ENCODE measurements at regions not wholly inside any gene's neighbourhood (a gene's known extent, or its start where the extent isn't known, plus 50 kb on each side); places are given as distances from the start of the nearest gene placed in this dataset.

- TF ChIP-seq ZNF462 (CRISPR knock-in tag; IDR thresholded peaks at IDR 0.05): no peak
Measured at GRCh38 chr22:49508561-49508960, 319.1 kb downstream of the BRD1 start (continued).

- Mint-ChIP-seq H3K36me3 (ENCODE audit: low read depth) (peaks cover 9% of the 10 kb centered on the region), H3K4me1 (peaks cover 12% of the 10 kb centered on the region), H3K9me3 (peaks cover 11% of the 10 kb centered on the region), H3K4me3 (no peak overlapping the region), H3K27me3 (ENCODE audit: insufficient read depth, low read depth, poor library complexity) (peaks cover 2% of the 10 kb centered on the region), H3K27ac (no peak overlapping the region)
- no peak overlapping the region for H3K27ac ChIP-seq (ENCODE audit: low read depth)
- H3K4me3 ChIP-seq: no peak overlapping the region
- no peak for ATAC-seq
- H3K27me3 ChIP-seq (ENCODE audit: insufficient read depth): no peaks in the 10 kb centered on the region
- H3K4me1 ChIP-seq (ENCODE audit: insufficient read depth): no peaks in the 10 kb centered on the region
- no peaks in the 10 kb centered on the region for H3F3A ChIP-seq (replicated peaks; ENCODE audit: low read depth)
- H3K79me2 ChIP-seq (replicated peaks; ENCODE audit: insufficient read depth): no peaks in the 10 kb centered on the region
- H3K4me2 ChIP-seq: no peak overlapping the region
- TF ChIP-seq JUNB (IDR thresholded peaks at IDR 0.05; ENCODE audit: unreplicated experiment) (no peak), EZH2phosphoT487 (IDR thresholded peaks at IDR 0.05; ENCODE audit: unreplicated experiment) (no peak), POLR2AphosphoS5 (IDR thresholded peaks at IDR 0.05; ENCODE audit: low read depth) (no peak)
- no peaks in the 10 kb centered on the region; the same call in 1 of the 2 replicates for H3K36me3 ChIP-seq (ENCODE audit: insufficient read depth)
- DNase-seq (ENCODE audit: low spot score): no peak
- no peaks in the 10 kb centered on the region for H3K9me2 ChIP-seq (ENCODE audit: insufficient read depth)
- no peaks in the 10 kb centered on the region for H4K20me1 ChIP-seq (replicated peaks; ENCODE audit: insufficient read depth)
- no peak overlapping the region for H2AFZ ChIP-seq
Measured at GRCh38 chr22:49507607-49508292, 319.9 kb downstream of the BRD1 start.

Measured in GM23338 (cell line).